IPS DF 4.7 (cell line): ENCODE measurements at regions not wholly inside any gene's neighbourhood (a gene's known extent, or its start where the extent isn't known, plus 50 kb on each side); places are given as distances from the start of the nearest gene placed in this dataset.

Experiments
- DNase-seq: peaks from one replicate; pipeline ENCODE4 v3.0.0-alpha.2; 2013; ENCODE audit warnings: low spot score; ENCODE audit errors: extremely low read depth

- DNase-seq, result no peak
These were observed 375.6 kb downstream of the SOX9 start for GRCh38 chr17:72496461-72496860.

GRCh38 chr17:72497915-72498314, 377.1 kb downstream of the SOX9 start:
- DNase-seq, result no peak

DNA sequence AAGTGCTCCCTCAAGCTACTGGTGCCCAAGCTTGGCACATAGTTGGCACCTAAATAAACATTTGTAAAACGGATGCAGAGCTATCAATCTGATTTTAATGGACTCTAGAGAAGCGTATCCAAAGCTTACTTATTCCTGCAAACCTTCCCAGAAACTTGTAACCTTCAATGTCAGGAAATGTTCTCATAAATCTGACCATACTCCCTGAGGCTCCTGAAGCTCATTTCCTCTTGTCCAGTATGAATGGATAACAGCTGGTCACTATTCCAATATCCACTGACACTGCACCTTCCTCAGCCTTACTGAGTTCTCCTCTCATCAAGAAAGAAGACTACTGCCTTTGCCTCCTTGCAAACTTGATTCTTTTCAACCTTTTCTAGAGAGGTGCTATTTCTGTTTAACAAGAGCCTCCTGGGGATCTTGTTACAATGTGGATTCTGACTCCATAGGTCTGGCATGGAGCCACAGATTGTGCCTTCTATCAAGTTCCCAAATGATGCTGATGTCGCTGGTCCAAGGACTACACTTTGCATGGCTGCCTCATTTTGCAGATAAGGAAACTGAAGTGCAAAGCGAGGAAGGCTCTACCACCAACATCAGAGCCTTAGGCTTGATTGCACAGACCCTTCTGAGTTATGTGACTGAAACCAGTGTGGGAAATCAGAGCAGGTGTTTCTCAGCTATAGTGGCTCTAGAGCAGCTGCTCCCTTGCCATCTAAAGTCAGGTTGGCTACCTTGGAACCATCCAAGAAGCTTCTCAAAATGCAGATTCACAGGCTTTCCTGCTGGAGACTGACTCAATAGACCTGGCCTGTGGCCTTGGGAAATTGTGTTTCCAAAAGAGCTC, 377.8 kb downstream of the SOX9 start:
- DNase-seq, result no peak

DNA sequence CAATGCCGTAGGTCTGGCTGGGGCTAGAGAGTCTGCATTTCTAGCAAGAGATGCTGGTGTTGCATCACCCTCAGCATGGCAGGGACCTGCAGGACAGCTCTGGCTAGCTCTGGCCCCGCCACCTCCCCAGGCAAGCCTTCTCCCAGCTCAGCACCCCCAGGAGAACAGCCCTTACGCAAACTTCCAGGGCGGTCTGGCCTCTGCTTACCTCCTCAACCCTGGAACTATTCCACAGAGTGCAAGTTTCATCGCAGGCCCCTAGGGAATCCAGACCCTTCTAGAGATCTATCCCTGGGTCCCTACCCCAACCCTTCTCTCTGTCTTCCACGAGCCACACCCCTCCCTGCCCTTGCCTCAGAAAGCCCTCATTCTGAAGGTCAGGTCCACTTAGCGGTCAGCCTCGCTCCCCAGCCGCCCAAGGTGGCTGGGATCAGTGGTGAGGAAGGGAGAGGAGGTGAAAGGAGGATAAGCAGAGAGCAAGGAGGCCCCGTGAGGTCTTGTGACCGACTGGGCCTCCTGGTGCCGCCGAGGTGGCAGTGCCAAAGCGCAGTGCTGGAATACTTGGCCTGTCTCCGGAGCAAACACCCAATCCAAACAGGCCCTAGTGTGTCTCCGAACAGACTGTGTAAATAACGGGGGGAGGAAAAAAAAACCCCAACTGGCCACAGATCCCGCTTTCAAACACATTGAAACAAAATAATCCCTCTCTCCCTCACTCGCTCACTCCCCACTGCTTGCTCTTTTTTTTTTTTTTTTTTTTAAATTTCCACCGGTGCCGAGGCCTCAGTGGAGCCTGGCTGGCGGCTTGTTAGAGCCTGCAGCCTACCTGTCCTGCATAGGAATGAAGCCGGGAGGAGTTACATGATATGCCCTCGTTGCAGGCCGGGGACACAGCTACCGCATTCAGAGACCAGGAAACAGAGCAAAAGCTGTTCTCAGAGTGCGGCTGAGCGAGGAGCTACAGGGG, 380.9 kb downstream of the SOX9 start:
- no peak for DNase-seq

DNA sequence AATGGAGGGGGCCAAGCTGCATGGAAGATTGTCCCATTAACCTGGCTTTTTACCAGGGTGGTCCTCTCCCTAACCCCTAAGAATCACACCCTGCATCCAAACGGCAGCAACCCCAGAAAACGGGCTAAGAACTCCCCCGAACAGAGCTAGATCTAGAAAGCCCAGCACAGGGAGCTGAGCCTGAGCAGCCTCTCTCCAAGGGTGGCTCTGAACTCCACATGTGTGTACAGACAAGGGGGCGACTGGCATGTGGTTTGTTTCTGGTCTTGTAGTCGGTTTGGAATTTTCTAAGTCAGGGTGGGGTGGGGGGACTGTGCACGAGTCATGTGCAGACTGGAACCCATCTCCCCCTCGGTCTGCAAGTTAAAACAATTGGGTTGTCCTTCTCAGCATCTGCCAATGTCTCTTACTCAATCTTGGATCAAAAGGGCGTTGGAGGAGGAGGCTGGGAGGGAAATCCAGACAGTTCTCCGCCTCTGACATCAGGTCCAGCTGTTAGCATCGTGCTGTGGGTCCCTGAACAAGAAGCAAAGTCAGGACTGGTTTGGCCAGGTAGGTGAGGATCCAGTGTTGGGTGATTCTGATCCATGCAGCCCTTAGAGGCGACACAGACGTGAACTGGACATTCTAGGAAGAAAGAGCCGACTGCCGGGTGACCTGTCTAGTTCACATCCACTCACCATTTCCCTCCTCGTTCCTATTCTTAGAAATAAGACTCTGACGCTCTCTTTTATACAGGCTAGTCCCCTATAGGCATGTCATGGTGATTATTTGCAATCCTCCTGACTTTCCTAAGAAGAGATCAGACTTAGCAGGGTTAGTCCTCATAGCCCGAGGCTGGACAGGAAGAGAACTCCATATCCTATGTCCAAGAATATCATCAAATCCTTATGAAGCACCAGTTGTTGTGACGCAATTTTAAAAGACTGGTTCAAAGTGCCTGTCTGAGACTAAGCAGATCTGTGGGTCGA, 381.8 kb downstream of the SOX9 start:
- DNase-seq, result no peak

DNA sequence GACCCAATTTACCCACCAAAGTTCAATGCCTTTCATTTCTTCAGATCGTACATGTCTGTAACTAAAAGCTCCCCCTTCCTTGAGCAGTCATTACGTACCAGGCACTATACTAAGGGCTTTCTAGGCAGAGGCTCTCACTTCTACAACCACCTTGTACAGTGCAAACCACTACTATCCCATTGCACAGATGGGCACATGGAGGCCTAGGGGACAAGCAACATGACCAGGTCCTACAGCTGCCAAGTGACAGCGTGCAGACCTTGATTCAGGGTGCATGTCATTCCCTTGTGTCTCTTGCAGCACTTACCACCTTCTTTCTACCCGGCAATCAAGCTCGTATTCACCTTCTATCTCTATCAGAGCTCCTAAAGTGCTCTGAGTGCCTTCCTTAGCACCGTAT, 382.7 kb downstream of the SOX9 start:
- DNase-seq, result no peak

DNA sequence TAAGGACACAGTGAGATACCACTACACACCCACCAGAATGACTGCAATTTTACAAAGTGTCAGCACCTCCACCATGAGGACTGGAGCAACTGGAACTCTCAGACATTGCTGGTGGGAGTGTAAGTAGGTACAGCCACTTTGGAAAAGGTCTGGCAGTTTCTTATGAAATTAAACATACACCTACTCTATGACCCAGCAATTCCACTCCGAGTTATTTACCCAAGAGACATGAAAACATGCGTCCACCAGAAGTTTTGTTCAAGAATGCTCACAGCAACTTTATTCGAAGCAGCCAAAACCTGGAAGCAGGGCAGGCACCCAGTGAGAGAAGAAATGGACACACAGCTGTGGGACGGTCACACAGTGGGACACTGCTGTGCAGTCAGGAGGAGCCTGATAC, 384.0 kb downstream of the SOX9 start:
- DNase-seq, result no peak

DNA sequence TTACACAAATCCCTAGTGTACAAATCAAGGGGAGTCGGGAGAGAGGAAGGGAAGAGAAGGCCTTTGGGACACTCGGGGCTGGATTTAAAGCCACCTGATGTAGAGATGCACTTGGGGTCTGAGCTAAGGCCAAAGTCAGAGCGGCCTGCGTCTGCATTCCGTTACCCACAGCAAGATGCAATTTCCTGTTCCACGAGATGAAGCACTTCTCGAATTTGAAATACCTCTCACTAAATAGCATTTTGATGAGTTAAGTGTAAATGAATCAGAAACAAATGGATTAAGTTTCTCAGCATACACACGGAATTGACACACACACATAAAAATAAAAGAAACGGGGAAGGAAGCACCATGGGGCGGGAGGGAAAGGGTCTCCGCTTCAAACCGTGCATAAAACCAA, 386.0 kb downstream of the SOX9 start:
- DNase-seq, result no peak

GRCh38 chr17:72507370-72507769, 386.6 kb downstream of the SOX9 start:
- no peak for DNase-seq

DNA sequence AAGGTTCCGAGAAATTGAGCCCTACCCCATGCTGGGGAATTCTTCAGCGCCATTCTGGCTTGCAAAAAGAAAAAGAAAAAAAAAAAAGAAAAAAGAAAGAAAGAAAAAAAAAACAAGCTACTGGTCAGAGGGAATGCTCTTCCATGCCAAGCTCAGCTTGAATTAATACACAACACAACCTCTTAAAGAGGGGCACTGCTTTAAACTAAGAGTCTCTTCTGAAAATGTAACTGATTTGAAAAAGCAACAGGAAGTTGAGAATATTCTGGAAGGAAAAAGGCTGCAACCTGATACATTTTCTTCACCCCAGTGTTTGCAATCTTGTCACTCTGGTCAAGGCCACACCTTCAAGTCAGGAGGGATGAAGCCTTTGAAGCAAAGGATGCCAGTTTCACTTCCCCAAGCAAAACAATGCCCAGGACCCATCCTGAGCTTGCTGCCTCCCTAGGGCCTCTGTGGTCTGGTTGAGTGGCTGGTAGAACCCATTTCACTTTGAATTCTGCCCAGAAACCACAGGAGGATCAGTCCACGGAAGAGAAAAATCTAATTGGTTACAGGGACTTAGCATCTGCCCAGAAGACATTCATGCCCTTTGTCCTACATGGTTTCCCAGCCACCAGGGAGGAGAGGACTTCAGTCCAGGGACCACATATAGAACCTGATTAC, 389.7 kb downstream of the SOX9 start:
- no peak for DNase-seq

DNA sequence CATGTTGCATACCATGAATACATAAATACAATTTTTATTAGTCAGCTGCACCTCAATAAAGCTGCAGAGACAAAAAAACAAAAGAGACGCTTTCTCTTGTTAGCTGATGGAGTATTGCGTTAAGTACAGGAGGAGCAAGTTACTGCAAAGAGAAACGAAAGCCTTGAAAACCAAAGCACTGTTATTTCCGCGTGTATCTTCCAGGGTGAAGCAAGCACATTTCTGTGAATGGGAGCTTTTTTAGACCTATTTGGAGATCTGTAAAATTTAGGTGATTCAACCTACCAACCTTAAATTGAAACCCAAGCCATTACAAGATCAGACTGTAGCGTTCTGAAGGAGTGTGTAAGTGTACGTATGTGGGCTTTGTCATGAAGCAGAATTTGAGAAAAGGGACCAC, 390.4 kb downstream of the SOX9 start:
- no peak for DNase-seq

DNA sequence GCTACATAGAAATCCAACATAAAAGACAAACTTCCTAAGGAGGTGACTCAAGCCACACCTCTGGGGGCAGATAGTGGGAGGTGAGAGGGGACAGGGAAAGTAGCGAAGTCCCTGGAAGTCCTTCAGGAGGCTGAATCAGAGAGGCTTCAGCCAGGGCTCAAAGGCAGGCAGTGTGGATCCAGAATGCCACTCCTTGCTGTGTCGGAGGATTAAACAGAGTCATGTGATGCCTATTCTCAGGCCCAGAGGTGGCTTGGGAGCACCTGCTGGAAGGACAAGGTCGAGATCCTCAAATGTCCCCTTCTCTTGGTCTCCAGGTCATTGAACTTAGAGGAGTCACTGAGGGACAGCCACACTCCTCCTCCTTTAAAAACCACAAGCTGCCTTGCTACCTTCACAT, 391.1 kb downstream of the SOX9 start:
- no peak for DNase-seq

- no peak for DNase-seq
These were observed 392.1 kb downstream of the SOX9 start for GRCh38 chr17:72512649-72513556.

GRCh38 chr17:72514321-72514861, 393.6 kb downstream of the SOX9 start:
- no peak for DNase-seq

- DNase-seq, result no peak
These were observed 394.1 kb downstream of the SOX9 start for GRCh38 chr17:72514891-72515290.

DNA sequence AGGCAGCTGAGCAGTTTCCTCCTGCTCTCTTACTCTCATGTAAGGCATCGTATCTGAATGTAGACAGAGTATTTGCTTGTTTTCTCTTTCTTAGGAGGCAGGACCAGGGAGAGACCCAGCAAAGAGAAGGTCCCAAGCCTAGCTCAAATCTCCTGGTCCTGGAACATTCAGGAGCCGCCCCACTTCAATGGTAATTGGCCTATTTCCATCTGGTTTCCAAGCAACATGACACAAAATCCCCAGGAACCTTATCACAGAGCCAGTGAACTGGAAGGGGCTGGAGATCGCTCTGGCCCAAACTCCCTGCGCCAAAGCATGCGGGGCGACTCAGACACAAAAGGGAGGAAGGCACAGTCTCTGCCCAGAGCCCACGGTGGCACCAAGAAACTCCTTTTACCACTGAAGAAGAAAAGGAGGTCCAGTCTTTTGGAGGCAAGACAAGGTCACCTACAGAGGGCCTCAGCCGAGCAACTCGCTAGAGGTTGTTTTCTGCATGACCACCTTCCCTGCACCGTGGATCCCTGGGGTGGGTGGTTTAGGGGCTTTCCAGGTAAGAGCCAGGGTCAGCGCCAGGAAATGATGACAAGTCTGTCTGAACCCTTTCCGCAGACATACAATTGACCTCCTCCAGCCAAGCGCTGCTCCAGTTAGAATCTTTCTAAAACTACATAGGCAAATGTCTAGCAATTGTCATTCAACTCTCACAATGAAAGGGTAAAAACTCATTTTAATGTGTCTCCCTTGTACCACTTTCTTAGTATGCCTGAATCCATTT, 394.7 kb downstream of the SOX9 start:
- DNase-seq, result no peak

GRCh38 chr17:72516772-72517399, 396.1 kb downstream of the SOX9 start:
- DNase-seq, result no peak
